GM19395 (cell line): ENCODE measurements at regions not wholly inside any gene's neighbourhood (a gene's known extent, or its start where the extent isn't known, plus 50 kb on each side); places are given as distances from the start of the nearest gene placed in this dataset.

Source experiments
- ATAC-seq: cut with Tn5 transposase; IDR thresholded peaks from one replicate; pipeline ENCODE4 v1.9.1; 2021; ENCODE audit warnings: mild to moderate bottlenecking, moderate library complexity; ENCODE audit not compliant: unreplicated experiment

DNA sequence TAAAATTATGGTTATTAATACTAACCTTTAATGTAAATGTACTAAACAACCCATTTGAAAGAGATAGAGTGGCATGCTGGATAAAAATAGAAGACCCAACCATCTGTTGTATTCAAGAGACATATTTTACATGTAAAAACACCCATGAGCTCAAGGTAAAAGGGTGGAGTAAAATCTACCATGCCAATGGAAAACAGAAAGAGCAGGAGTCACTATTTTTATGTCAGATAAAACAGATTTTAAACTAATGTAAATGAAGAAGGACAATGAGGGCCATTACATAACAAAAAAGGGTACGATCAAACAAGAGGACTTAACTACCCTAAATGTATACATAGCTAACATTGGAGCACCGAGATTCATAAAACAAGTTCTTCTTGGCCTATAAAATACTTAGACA is 66.3 kb downstream of the ITM2A start:
- no peak for ATAC-seq

DNA sequence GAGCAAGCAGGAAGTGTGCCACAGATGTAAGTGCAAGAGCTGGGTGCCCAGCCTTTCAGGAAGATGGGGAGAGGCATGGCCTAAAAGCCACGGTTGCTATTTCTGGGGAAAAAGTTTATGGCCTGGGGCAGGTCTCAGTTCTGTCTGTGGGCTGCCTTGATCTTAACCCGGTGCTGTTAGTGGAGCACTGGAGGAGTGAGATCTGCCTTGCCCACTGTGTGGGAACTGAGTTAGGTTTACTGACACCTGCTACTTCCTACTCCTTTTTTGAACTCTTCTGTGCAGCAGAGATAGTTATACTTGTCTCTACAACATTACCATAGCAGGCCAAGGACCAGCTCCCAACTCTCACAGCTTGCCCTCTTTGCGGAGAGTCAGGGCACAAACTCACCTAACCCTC is 76.5 kb downstream of the ITM2A start:
- no peak for ATAC-seq

DNA sequence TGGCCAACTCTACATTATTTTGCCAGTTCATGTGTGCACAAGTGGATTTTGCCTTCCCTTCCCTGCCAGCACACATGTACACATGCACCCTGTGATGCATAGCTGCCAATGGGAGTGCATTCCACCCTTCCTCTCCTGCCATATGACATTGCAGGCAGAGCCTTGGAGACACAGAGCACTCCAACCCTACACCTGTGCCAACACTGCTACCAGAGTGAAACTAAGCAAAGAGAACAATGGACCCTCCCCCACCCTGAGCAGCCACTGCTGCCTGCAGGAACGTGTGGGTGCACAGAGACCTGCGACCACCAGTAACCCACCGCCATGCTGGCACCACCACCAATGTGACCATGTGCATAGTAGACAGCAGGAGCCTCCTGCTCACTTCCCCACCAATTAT is 78.4 kb downstream of the ITM2A start:
- no peak for ATAC-seq

DNA sequence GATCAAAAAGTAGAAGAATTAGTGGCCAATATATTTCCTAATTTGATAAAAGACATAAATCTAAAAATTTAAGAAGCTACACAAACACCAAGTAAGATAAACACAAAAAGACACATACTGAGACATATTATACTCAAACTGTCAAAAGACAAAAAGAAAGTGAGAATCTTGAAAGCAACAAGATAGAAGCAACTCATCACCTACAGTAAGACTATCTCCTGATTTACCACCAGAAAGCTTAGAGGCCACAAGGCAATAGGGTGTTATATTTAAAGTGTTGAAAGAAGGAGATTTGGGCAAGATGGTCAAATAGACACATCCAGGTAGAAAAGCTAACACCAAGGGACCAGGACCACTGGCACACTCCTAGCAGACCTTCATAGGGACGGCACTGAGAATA is 79.4 kb downstream of the ITM2A start:
- ATAC-seq: no peak

DNA sequence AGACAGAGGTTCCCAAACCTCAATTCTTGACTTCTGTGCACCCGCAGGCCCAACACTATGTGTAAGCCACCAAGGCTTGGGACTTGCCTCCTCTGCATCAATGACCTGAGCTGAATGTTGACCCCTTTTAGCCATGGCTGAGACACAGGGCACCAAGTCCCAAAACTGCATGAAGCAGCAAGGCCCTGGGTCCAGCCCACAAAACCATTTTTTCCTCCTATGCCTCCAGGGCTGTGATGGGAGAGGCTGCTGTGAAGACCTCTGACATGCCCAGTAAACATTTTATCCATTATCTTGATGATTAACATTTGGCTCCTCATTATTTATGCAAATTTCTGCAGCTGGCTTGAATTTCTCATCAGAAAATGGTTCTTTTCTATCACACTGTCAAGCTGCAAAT is 85.4 kb downstream of the ITM2A start:
- no peak for ATAC-seq

DNA sequence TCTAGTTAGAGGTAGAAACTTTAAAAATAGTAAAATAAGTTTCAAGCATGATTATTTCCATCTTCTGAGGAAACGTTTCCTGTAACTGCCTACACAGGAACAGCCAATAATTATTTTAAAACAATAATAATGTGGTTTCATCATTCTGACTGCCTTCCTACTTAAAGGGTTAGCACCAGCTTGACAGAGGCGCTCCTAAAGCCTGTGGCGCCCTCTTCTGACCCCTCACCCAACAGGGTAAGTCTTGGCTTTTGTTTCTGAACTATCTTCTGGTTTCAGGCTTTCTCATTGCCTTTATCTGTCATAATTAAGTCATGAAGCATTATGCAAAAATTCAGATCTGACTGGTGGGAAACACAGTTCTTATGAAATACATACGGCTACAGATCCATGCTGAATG is 96.7 kb downstream of the ITM2A start:
- peak; percentile 97 for ATAC-seq

DNA sequence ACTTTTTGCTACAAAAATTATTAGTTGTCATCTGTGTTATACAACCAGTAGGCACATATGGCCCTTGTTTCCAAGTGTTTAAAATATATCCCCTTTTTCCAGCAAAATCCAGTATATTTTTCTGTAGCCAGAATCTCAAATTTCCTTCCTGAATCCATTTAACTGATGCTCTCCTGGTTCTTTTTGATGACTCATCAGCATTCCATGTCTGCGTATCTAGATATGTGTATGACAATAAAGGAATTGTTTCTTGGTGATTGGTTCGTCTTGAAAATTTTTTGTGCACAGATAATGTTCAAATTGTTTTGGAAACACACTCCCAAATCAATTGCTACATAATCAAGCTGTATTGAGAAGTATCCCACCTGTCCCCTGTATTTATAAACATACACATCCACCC is 98.3 kb downstream of the ITM2A start:
- no peak for ATAC-seq

DNA sequence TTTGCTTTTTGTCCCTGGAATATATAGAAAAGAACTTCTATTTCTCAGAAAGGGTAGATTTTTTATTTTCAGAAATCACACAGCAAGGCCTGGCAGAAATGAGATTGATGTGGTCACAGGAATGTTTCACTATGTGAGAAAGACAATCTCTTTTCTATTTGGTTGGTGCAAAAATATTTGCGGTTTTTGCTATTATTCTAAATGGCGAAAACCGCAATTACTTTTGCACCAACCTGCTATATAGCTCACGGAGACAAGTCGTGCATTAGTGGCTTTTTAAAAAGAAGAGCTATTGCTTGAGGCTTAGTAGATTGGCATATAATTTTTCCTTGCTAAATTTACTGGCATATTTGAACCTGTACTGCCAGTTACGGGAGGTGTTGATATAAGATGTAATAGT is 100.4 kb downstream of the ITM2A start:
- no peak for ATAC-seq

DNA sequence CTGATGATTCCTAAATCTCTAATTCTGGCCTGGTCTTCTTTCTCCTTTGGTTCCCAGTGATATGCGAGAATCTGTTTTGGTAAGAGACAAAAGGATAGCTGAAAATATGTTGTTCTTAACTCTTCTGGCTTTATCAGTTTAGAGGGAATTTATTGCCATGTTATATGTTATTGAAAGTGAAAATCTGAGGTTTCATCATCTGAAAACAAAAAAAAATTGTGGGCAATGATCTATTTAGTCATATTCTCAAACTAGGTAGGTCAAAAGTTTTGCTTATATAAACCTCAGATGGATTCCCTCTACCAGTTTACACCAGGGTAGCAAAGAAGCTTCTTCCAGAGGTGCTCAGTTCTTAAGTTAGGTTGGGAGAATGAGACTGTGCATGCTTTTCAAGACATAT is 103.6 kb downstream of the ITM2A start:
- ATAC-seq: no peak

DNA sequence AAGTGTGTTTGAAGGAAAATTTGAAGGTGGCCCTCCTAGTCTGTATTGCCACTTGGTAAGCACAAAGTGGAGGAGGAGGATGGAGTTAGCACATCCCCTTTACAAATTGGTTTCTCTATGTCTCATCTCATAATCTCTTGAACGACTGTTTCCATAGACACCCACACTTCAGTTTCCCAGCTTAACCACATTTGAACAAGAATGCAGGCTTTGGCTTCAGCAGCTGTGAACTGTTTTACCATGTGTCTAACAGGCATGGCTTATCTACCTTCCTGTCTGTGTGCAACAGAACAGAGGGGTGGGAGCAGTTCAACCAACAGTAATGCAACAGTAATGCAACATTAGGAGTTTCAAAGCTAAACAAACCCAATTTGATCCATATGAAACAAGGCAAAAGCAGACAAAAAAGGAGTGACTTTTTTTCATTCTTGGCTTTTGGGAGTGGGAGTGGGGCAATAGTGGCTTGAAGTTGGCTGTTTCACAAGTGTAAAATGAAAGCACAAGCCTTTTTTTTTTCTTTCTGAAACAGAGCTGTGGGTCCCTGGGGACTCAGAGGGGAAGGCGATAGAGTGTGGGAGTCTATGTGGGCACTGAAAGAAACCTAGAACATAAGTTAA is 108.0 kb downstream of the ITM2A start:
- ATAC-seq: peak; percentile 96

DNA sequence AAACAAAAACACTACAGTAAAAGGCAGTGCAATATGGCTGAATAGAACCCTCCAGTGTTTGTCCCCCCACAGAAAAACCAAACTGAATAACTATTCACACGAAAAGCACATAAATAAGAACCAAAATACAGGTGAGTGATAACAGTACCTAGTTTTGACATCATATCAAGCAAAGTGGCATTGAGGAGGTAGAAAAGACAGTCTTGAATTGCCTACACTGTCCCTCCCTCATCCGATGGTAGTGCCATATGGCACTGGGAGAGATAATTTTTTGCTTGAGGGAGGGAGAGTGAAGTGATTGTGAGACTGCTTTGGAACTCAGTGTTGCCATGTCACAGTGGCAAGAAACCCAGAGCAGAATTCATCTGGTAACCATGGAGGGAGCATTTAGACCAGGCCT is 99.2 kb downstream of the GPR174 start:
- no peak for ATAC-seq

DNA sequence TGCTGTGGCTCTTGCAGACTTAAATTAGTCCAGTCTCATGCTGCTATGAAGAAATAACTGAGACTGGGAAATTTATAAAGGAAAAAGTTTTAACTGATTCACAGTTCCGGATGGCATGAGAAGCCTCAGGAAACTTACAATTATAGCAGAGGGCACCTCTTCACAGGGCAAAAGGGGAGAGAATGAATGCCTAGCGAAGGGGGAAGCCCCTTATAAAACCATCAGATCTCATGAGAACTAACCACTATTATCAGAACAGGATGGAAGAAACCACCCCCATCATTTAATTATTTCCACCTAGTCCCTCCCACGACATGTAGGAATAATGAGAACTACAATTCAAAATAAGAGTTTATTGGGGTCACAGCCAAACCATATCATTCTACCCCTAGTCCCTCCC is 91.4 kb downstream of the GPR174 start:
- ATAC-seq: no peak

DNA sequence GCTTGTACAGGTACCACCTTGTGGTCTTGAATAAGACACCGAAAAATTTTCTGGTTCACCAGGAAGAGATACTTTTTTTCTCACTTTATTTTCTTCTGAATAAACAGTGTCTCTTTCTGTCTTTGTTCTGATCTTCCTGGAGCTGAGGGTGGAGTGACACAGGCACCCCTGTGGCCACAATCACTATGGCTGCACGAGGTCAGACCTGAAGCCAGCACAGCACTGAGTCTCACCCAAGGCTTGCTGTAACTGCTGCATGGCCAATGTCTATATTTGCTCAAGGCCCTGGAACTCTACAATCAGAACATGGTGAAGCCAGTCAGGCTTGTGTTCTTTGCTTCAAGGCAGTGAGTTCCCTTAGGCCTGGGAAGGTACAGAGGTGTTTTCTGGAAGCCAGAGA is 87.2 kb downstream of the GPR174 start:
- ATAC-seq: no peak
